Epithelial cell of prostate (primary cell): ENCODE measurements at regions not wholly inside any gene's neighbourhood (a gene's known extent, or its start where the extent isn't known, plus 50 kb on each side); places are given as distances from the start of the nearest gene placed in this dataset.

Experiments
- DNase-seq: peaks from one replicate; pipeline ENCODE4 v3.0.0-alpha.2; 2011; ENCODE audit warnings: low read depth, low spot score
- H3K27ac ChIP-seq: fragments of 450-650 bp; 2 replicates; pipeline ENCODE4 v1.5.1; 2017; ENCODE audit warnings: mild to moderate bottlenecking

- no peak overlapping the region for H3K27ac ChIP-seq
- DNase-seq, result no peak
Measured at GRCh38 chr15:62616746-62617145, 425.8 kb upstream of the TPM1 start.

GRCh38 chr15:62617741-62618140, 424.8 kb upstream of the TPM1 start:
- no peak for DNase-seq
- H3K27ac ChIP-seq, result no peak overlapping the region

DNA sequence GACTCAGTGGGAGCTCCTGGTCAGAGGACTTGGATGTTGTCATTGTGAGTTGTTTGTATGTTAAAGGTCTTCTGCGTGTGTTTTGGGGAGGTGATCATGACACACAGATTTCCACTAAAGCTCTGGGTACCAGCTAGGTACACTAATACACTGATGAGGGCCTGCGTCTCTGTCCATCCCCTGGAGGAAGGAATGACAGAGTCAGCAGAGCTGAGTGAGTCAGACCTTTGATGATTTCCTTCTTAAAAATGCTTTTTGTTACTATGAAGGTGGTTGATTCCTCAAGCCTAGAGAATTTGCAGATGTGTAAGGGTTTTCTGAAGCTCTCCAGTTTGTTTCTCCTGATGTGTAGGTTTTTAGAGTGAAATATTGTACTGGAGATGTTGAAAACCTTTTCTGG, 424.1 kb upstream of the TPM1 start:
- no peak overlapping the region for H3K27ac ChIP-seq
- peak; percentile 43 for DNase-seq

DNA sequence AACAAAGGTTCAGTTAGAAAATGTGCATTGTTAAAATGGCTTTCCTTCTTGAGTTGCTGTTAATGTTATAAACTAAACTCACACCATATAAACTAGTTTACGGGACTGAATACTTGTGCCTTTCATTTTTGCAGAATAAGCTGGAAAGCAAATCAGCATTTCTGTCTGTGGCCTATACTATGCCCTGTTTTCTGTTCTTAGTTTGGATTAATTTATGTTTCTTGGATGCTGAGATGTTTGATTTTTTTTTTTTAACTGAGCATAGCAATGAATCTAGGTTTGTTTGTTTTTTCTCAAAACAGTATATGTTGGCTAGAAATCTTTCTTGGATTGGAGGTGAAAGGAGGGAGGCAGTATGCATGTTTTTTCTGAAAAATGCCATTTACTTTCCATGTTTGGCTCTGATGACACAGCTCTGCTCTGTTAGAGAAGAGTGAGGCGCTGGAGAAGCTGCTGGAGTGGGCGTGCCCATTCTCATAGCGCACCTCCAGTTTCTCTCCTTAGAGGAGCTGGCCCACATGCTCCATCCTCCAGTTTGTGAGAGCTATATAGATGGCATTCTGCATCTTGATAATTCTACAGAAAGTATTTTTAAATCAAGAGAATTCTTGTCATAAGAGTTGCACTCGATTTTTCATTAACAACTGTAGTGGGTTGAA, 423.6 kb upstream of the TPM1 start:
- no peak overlapping the region for H3K27ac ChIP-seq
- no peak for DNase-seq

DNA sequence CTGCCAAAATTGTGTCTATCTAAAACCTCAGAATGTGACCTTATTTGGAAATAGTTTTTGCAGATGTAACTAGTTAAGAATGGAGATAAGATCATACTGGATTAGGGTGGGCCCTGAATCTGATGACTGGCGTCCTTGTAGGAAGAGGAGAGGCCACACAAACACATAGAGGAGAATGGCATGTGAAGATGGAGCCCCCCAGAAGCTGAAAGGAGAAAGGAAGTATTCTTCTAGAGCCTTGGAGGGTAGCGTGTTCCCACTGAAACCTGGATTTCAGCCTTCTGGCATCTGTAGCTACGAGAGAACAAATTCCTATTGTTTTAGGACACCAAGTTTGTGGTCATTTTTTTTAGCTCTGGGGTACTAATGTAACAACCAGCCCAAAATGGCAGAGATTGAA, 423.0 kb upstream of the TPM1 start:
- H3K27ac ChIP-seq, result no peak overlapping the region
- DNase-seq, result no peak

GRCh38 chr15:62622775-62623174, 419.8 kb upstream of the TPM1 start:
- no peak for DNase-seq
- H3K27ac ChIP-seq, result no peak overlapping the region

GRCh38 chr15:62624547-62625378, 417.8 kb upstream of the TPM1 start:
- no peak for DNase-seq
- no peak overlapping the region for H3K27ac ChIP-seq

DNA sequence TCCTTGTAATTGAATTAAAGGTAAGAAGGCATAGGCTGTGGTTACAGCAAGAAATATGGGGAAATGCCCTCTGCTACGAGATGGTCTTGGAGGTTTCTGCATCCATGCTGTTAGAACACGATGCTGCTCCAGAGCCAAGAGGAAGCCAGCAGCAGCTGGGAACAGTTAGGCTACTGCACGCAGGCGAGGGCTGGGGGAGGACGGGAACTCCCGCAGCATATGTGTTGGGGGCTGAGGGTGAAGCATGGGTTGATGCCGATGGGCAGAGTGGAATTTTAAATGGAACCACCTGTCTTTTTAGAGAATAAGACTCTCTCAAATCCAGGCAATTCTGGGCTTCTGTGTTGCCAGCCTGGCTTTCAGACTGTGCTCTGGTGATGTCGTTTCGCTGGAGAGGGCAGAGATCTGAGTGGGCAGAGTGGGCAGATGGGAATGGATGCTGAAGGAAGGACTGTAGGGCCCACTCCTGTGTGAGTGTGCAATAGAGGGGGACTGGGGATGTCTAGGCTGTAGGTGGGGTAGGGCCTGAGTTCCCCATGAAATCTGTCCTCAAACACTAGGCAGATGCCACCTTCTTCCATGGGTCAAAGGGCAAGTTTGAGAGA, 417.0 kb upstream of the TPM1 start:
- H3K27ac ChIP-seq, result no peak overlapping the region
- no peak for DNase-seq

- no peak for DNase-seq
- peak overlapping the region; percentile 56 for H3K27ac ChIP-seq
Measured at GRCh38 chr15:62626903-62627302, 415.6 kb upstream of the TPM1 start.

DNA sequence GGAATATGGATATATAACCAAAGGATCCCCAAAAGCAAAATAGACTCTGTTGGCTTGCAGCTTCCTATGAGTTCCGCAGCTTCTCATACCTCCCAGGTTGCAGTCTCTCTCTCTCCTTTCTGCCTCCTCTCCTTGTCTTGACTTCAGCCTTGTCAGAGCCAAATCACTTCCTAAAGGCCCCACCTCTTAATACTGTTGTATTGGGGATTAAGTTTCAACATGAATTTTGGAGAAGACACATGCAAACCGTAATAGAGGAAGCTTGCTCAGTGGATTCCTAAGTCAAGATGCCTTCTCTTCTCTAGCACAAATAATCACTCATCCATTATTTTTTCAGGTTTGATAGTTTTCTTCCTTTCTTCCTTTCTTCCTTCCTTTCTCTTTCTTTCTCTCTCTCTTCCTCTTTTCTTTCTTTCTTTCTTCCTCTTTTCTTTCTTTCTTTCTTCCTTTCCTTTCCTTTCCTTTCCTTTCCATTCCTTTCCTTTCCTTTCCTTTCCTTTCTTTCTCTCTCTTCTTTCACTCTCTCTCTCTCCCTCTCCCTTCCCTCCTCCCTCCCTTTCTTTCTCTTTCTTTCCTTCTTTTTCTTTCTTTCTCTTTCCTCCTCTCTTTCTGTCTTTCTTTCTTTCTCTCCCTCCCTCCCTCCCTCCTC, 411.3 kb upstream of the TPM1 start:
- no peak overlapping the region for H3K27ac ChIP-seq
- no peak for DNase-seq

- H3K27ac ChIP-seq, result no peak overlapping the region
- no peak for DNase-seq
Measured at GRCh38 chr15:62636823-62637573, 405.5 kb upstream of the TPM1 start.

DNA sequence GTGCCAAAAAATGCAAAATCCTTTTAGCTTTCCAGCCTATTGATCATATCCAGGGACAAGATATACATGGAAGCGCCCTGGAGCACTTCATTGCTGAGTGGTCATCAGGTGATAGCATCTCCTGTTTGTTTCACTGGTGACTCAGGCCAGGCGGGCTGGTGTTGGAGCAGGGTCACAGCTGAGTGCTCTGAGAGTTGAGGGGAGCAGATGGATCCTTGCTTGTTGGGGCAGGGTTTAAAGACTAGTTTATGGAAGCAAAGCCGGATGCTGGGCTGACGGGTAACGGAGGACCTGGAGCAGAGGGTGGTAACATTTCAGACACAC, 405.0 kb upstream of the TPM1 start:
- DNase-seq, result no peak

GRCh38 chr15:62637950-62638619, 404.5 kb upstream of the TPM1 start:
- DNase-seq, result no peak
- no peak overlapping the region for H3K27ac ChIP-seq

More for the DNA sequence above, 405.0 kb upstream of the TPM1 start:
- H3K27ac ChIP-seq, result no peak overlapping the region

DNA sequence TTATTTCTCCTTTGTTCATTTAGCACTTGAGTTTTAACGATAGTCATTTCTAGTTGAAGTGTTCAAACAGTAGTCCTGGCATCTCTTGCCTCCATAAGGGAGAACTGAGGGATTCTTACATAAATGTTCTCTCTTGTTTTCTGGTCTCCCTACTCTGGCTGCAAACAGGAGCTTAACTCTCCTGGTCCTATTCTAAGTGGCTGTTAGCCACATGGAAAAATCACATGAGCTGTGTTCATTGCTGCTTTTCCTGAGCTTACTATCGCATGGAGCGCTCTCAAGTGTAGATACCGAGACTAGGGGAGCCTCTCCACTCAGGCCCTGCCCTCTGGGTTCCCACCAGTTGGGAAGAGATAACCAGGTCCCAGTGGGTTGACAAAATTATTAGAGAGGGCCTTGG, 403.1 kb upstream of the TPM1 start:
- H3K27ac ChIP-seq, result no peak overlapping the region
- no peak for DNase-seq

DNA sequence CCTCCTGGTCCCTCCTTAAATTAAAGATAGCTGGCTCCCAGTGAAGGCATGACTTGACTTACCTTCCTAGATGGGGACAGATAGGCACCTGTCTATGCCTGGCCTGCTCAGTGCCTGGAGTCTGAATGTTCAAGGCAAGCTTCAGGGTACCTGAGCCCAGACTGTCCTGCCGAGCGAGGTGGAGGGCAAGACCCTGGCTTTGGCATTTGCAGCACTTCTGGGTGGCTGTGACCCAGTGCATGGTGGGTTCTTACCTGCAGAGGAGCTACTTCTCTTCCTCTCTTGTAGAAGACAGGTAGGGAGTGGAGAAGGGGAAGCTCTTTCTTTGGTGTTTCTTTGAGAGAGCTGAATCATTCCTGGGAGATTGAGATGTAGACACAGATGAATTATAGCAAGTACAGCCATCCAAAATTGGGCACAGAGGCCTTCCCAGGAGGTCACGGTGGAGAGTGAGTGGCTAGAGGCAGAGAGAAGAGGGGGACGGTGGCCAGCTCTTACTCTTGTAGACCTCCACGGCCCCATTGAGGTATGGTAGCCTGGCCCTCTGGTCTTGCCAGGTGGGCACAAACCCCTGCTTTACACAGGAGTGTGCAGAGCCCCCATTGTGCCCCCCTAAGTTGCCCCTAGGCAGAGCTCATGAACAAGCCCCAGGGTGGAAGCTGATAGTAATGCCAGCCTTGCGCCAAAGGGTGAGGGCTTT, 402.5 kb upstream of the TPM1 start:
- H3K27ac ChIP-seq, result no peak overlapping the region
- no peak for DNase-seq

- no peak for DNase-seq
- H3K27ac ChIP-seq, result no peak overlapping the region
Measured at GRCh38 chr15:62641825-62642224, 400.7 kb upstream of the TPM1 start.

GRCh38 chr15:62643572-62643971, 399.0 kb upstream of the TPM1 start:
- DNase-seq, result no peak
- H3K27ac ChIP-seq, result no peak overlapping the region

GRCh38 chr15:62644216-62644888, 398.2 kb upstream of the TPM1 start:
- H3K27ac ChIP-seq, result no peak overlapping the region
- DNase-seq, result no peak
